HCT116 (cell line): ENCODE measurements at regions not wholly inside any gene's neighbourhood (a gene's known extent, or its start where the extent isn't known, plus 50 kb on each side); places are given as distances from the start of the nearest gene placed in this dataset.

Source experiments
- ATAC-seq: fragments of 200-7000 bp; cut with Tn5 transposase; 2 replicates; pipeline ENCODE4 v1.9.1; 2020; ENCODE audit warnings: mild to moderate bottlenecking, moderate library complexity
- BruUV-seq: library from RNA; stranded (reverse); fragments of 400-500 nt; replicated peaks from 2 replicates; lab custom pipeline; 2021; lab: Mats Ljungman, UMichigan
- CTCF ChIA-PET: fragments of 300-600 bp; sonication (Branson Sonifier 250); formaldehyde crosslinking; loops from one replicate; lab custom pipeline; 2021; ENCODE audit warnings: antibody characterized with exemption; lab: Charles Lee
- POLR2A ChIA-PET: fragments of 300-600, 350-600 bp; sonication (Branson Sonifier 250); formaldehyde crosslinking; loops from one replicate; lab custom pipeline; 2021; ENCODE audit warnings: antibody characterized with exemption; lab: Charles Lee
- RAD21 ChIA-PET, 2 experiments: fragments of 300-600 bp; sonication (Branson Sonifier 250); formaldehyde crosslinking; loops; one replicate each; lab custom pipeline; 2023; ENCODE audit warnings: low total read pairs in 2 of 2; ENCODE audit not compliant: uncharacterized antibody in 2 of 2, unreplicated experiment in 2 of 2, low non-redundant PET in 1 of 2; lab: Charles Lee
- DNase-seq: peaks from one replicate; pipeline ENCODE4 v3.0.0-alpha.2; 2010; ENCODE audit warnings: low read depth, low spot score
- H2AFZ ChIP-seq: fragments of 200-600 bp; shearing (Covaris generic), sonication (generic); 2 replicates; pipeline ENCODE4 v1.6.1; 2017; ENCODE audit warnings: low read depth, mixed run types, mixed read lengths, antibody characterized with exemption, low read length; ENCODE audit not compliant: poor library complexity, severe bottlenecking
- H3K27ac ChIP-seq: 2 replicates; pipeline ENCODE4 v1.5.1; 2012; ENCODE audit warnings: low read depth, low read length
- H3K27me3 ChIP-seq: fragments of 200-600 bp; sonication (generic); 2 replicates; pipeline ENCODE4 v1.6.1; 2016; ENCODE audit warnings: mixed run types, low read length, mixed read lengths; ENCODE audit not compliant: insufficient read depth
- H3K36me3 ChIP-seq, 2 experiments: fragments of 200-500 bp in 1 of 2; fragments of 200-600 bp in 1 of 2; sonication (Bioruptor generic) in 1 of 2; sonication (generic) in 1 of 2; 2 replicates each; pipeline versions ENCODE4 v1.5.1 to v1.6.1; 2014 to 2016; ENCODE audit warnings: low read length in 2 of 2, inconsistent platforms in 1 of 2, mixed read lengths in 1 of 2, mixed run types in 1 of 2; ENCODE audit not compliant: insufficient read depth in 2 of 2, control insufficient read depth in 1 of 2
- H3K4me1 ChIP-seq, 2 experiments: fragments of 200-600 bp in 1 of 2; sonication (generic) in 1 of 2; 2 replicates each; pipeline versions ENCODE4 v1.5.1 to v1.6.1; 2012 to 2017; ENCODE audit warnings: low read length in 2 of 2, inconsistent platforms in 1 of 2, mild to moderate bottlenecking in 1 of 2, mixed read lengths in 1 of 2, mixed run types in 1 of 2, moderate library complexity in 1 of 2; ENCODE audit not compliant: insufficient read depth in 2 of 2, control insufficient read depth in 1 of 2
- H3K4me2 ChIP-seq: fragments of 200-600 bp; sonication (generic); 2 replicates; pipeline ENCODE4 v1.6.1; 2017; ENCODE audit warnings: mixed run types, low read length, mixed read lengths
- H3K4me3 ChIP-seq, 2 experiments: fragments of 200-600 bp in 1 of 2; sonication (generic) in 1 of 2; replicated peaks in 1 of 2; 2 replicates each; pipeline ENCODE4 v1.5.1; 2011 to 2016; ENCODE audit warnings: low read length in 2 of 2, control low read depth in 1 of 2, low read depth in 1 of 2, mild to moderate bottlenecking in 1 of 2, mixed read lengths in 1 of 2, mixed run types in 1 of 2
- H3K79me2 ChIP-seq: fragments of 200-600 bp; sonication (generic); 2 replicates; pipeline ENCODE4 v1.6.1; 2017; ENCODE audit warnings: mild to moderate bottlenecking, mixed run types, low read length, moderate library complexity, mixed read lengths; ENCODE audit not compliant: insufficient read depth
- H3K9ac ChIP-seq: fragments of 200-600 bp; sonication (generic); 2 replicates; pipeline ENCODE4 v1.6.1; 2016; ENCODE audit warnings: low read length, mixed read lengths
- H3K9me2 ChIP-seq: fragments of 200-600 bp; sonication (generic), shearing (Covaris generic); 2 replicates; pipeline ENCODE4 v1.6.1; 2017; ENCODE audit warnings: mixed run types, mild to moderate bottlenecking, moderate library complexity; ENCODE audit not compliant: insufficient read depth
- H3K9me3 ChIP-seq, 2 experiments: fragments of 200-500 bp in 1 of 2; fragments of 200-600 bp in 1 of 2; sonication (Bioruptor generic) in 1 of 2; sonication (generic) in 1 of 2; 2 replicates each; pipeline ENCODE4 v1.6.1; 2014 to 2017; ENCODE audit warnings: low read length in 2 of 2, mixed read lengths in 2 of 2, inconsistent platforms in 1 of 2, low read depth in 1 of 2, mild to moderate bottlenecking in 1 of 2, mixed run types in 1 of 2, moderate library complexity in 1 of 2; ENCODE audit not compliant: control insufficient read depth in 1 of 2, insufficient read depth in 1 of 2
- H4K20me1 ChIP-seq: fragments of 200-600 bp; sonication (generic), shearing (Covaris generic); 2 replicates; pipeline ENCODE4 v1.6.1; 2017; ENCODE audit warnings: mixed run types, mild to moderate bottlenecking, moderate library complexity; ENCODE audit not compliant: insufficient read depth
- ATF3 ChIP-seq: IDR thresholded peaks from 2 replicates; pipeline ENCODE4 v1.6.1; 2012
- CEBPB ChIP-seq: IDR thresholded peaks from 2 replicates; pipeline ENCODE4 v1.6.1; 2012; ENCODE audit warnings: low read depth
- CTCF ChIP-seq, 3 experiments: fragments of 200-600 bp in 1 of 3; sonication (generic) in 1 of 3; IDR thresholded peaks in 2 of 3; conservative IDR thresholded peaks in 1 of 3; 2 replicates each; pipeline ENCODE4 v1.5.1; 2012 to 2017; ENCODE audit warnings: low read depth in 2 of 3, low read length in 2 of 3, antibody characterized with exemption in 1 of 3, borderline replicate concordance in 1 of 3, control low read depth in 1 of 3, mild to moderate bottlenecking in 1 of 3, mixed read lengths in 1 of 3, mixed run types in 1 of 3, moderate library complexity in 1 of 3; ENCODE audit not compliant: insufficient read depth in 1 of 3
- EGR1 ChIP-seq: IDR thresholded peaks from 2 replicates; pipeline ENCODE4 v1.6.1; 2012; ENCODE audit warnings: low read depth
- EZH2 ChIP-seq: fragments of 200-600 bp; sonication (generic); IDR thresholded peaks from 2 replicates; pipeline ENCODE4 v1.6.1; 2017; ENCODE audit warnings: antibody characterized with exemption, mixed run types
- EZH2phosphoT487 ChIP-seq: fragments of 200-600 bp; IDR thresholded peaks from 2 replicates; pipeline ENCODE4 v1.6.1; 2018; ENCODE audit warnings: antibody characterized with exemption, borderline replicate concordance
- MAX ChIP-seq: IDR thresholded peaks from 2 replicates; pipeline ENCODE4 v1.6.1; 2012
- POLR2A ChIP-seq: IDR thresholded peaks from 2 replicates; pipeline ENCODE4 v1.7.0; 2011; ENCODE audit warnings: borderline replicate concordance; ENCODE audit not compliant: insufficient read depth, insufficient read length; ENCODE audit errors: extremely low read depth
- RAD21 ChIP-seq: IDR thresholded peaks from 2 replicates; pipeline ENCODE4 v1.6.1; 2012; ENCODE audit warnings: low read depth, mild to moderate bottlenecking
- SIN3A ChIP-seq: IDR thresholded peaks from 2 replicates; pipeline ENCODE4 v1.6.1; 2012; ENCODE audit warnings: low read depth
- SRF ChIP-seq: IDR thresholded peaks from 2 replicates; pipeline ENCODE4 v1.6.1; 2012; ENCODE audit warnings: low read depth
- ZFX ChIP-seq: fragments of 450-650 bp; IDR thresholded peaks from 2 replicates; pipeline ENCODE4 v1.6.1; 2017
- ZNF274 ChIP-seq: fragments of 200-500 bp; sonication (Bioruptor generic); IDR thresholded peaks from 2 replicates; pipeline ENCODE4 v1.6.1; 2014; ENCODE audit warnings: mild to moderate bottlenecking, low read depth, low read length, inconsistent platforms
- intact Hi-C: fragments of 100-400 bp; cut with micrococcal nuclease; formaldehyde crosslinking; loops from 2 replicates; pipeline ENCODE4 v1.10.0; 2022
- TF ChIP-seq, protein P1 (sequence below): IDR thresholded peaks from 2 replicates; pipeline ENCODE4 v1.6.1; 2012; ENCODE audit warnings: low read depth

GRCh38 chr4:81852031-81852715 is 380.5 kb upstream of the RASGEF1B start:
- POLR2A ChIA-PET = no interaction called here
- no peaks in the 10 kb centered on the region for H3K9me3 ChIP-seq
- H4K20me1 ChIP-seq = no peaks in the 10 kb centered on the region
- H3K36me3 ChIP-seq = no peaks in the 10 kb centered on the region
- H3K4me3 ChIP-seq = no peak overlapping the region
- BruUV-seq = no TSS peak
- no peaks in the 10 kb centered on the region for H3K79me2 ChIP-seq
- no peak overlapping the region for H2AFZ ChIP-seq
- H3K27ac ChIP-seq = no peak overlapping the region
- ATAC-seq (no peak), DNase-seq (no peak)
- TF ChIP-seq ZNF274 (no peak), CTCF (IDR thresholded peaks at IDR 0.05 in 2 of 3, conservative IDR thresholded peaks at IDR 0.05 in 1 of 3; ENCODE audit: borderline replicate concordance in 1 of 3, insufficient read depth in 1 of 3, low read depth in 2 of 3, low read length in 2 of 3) (no peak), EGR1 (no peak), SRF (no peak), EZH2 (no peak), EZH2phosphoT487 (no peak)
- no peaks in the 10 kb centered on the region for H3K9me2 ChIP-seq
- H3K27me3 ChIP-seq = 0 out of 2 replicates have a peak, but pooled peaks cover 4% of the 10 kb centered on the region
- no peaks in the 10 kb centered on the region for H3K4me1 ChIP-seq
- intact Hi-C loops = no loop called here
- CTCF ChIA-PET = no interaction called here
- H3K9ac ChIP-seq = no peak overlapping the region
- RAD21 ChIA-PET = no interaction called here
- H3K4me2 ChIP-seq = no peak overlapping the region

DNA sequence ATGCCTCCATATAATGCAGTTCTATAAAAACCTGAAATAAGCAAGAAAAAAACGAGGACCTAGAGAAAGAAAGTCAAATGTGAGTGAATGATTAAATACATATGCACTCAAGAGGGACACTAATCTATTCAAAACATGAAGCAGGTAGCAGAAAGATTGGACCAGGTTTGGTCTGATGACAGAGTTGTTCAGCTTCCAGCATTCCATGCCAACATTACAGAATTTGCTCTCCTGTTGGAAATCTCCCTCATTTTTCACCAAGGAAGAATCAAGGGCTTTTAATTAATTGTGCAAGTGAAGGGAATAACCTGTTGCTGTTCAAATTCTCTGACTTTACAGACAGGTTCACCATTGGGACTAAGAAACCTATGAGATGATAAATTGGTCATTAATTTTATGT is 379.0 kb upstream of the RASGEF1B start:
- ATAC-seq (no peak), DNase-seq (no peak)
- Histone ChIP-seq H3K4me2 (no peak overlapping the region), H3K9ac (no peak overlapping the region), H4K20me1 (no peaks in the 10 kb centered on the region), H3K27ac (no peak overlapping the region), H3K4me1 (no peaks in the 10 kb centered on the region), H3K9me3 (no peaks in the 10 kb centered on the region), H2AFZ (no peak overlapping the region), H3K4me3 (no peak overlapping the region), H3K27me3 (0 out of 2 replicates have a peak, but pooled peaks cover 4% of the 10 kb centered on the region), H3K9me2 (no peaks in the 10 kb centered on the region), H3K36me3 (no peaks in the 10 kb centered on the region), H3K79me2 (no peaks in the 10 kb centered on the region)
- intact Hi-C loops = no loop called here
- POLR2A ChIA-PET = no interaction called here
- RAD21 ChIA-PET = no interaction called here
- BruUV-seq = no TSS peak
- CTCF ChIA-PET = no interaction called here
- TF ChIP-seq MAX = no peak
- TF ChIP-seq EGR1 = no peak
- no peak for TF ChIP-seq ATF3
- TF ChIP-seq ZNF274 = no peak
- no peak for TF ChIP-seq ZFX
- TF ChIP-seq RAD21 = no peak
- TF ChIP-seq CEBPB = no peak
- TF ChIP-seq, protein P1, sequence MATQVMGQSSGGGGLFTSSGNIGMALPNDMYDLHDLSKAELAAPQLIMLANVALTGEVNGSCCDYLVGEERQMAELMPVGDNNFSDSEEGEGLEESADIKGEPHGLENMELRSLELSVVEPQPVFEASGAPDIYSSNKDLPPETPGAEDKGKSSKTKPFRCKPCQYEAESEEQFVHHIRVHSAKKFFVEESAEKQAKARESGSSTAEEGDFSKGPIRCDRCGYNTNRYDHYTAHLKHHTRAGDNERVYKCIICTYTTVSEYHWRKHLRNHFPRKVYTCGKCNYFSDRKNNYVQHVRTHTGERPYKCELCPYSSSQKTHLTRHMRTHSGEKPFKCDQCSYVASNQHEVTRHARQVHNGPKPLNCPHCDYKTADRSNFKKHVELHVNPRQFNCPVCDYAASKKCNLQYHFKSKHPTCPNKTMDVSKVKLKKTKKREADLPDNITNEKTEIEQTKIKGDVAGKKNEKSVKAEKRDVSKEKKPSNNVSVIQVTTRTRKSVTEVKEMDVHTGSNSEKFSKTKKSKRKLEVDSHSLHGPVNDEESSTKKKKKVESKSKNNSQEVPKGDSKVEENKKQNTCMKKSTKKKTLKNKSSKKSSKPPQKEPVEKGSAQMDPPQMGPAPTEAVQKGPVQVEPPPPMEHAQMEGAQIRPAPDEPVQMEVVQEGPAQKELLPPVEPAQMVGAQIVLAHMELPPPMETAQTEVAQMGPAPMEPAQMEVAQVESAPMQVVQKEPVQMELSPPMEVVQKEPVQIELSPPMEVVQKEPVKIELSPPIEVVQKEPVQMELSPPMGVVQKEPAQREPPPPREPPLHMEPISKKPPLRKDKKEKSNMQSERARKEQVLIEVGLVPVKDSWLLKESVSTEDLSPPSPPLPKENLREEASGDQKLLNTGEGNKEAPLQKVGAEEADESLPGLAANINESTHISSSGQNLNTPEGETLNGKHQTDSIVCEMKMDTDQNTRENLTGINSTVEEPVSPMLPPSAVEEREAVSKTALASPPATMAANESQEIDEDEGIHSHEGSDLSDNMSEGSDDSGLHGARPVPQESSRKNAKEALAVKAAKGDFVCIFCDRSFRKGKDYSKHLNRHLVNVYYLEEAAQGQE = no peak
- TF ChIP-seq EZH2 = no peak
- no peak for TF ChIP-seq POLR2A
- no peak for TF ChIP-seq SIN3A
